Esophagus (tissue), 2 donors: ENCODE measurements at regions not wholly inside any gene's neighbourhood (a gene's known extent, or its start where the extent isn't known, plus 50 kb on each side); places are given as distances from the start of the nearest gene placed in this dataset.
"Not testable (repeated sequence)": the region's sequence is repeated elsewhere in the genome, so short reads cannot be mapped to it uniquely, and the experiment has no call there.

ENCODE experiments used
- H3K27ac ChIP-seq, 2 donors: one replicate each; pipeline ENCODE4 v1.5.1; 2013; ENCODE audit warnings: low read depth in 2 of 2, mild to moderate bottlenecking in 2 of 2, inconsistent platforms in 1 of 2, low read length in 1 of 2, moderate library complexity in 1 of 2
- H3K27me3 ChIP-seq, 2 donors: one replicate each; pipeline ENCODE4 v1.6.1; 2013; ENCODE audit warnings: low read length in 2 of 2, control low read depth in 1 of 2, mild to moderate bottlenecking in 1 of 2; ENCODE audit not compliant: insufficient read depth in 2 of 2, control insufficient read depth in 1 of 2
- H3K36me3 ChIP-seq, 2 donors: one replicate each; pipeline ENCODE4 v1.6.1; 2013; ENCODE audit warnings: low read length in 1 of 2; ENCODE audit not compliant: control insufficient read depth in 2 of 2, insufficient read depth in 2 of 2
- H3K4me1 ChIP-seq, 2 donors: one replicate each; pipeline ENCODE4 v1.6.1; 2013; ENCODE audit warnings: low read length in 1 of 2; ENCODE audit not compliant: control insufficient read depth in 2 of 2, insufficient read depth in 2 of 2
- H3K4me3 ChIP-seq, 2 donors: one replicate each; pipeline ENCODE4 v1.5.1; 2013; ENCODE audit warnings: low read length in 2 of 2, mild to moderate bottlenecking in 2 of 2, low read depth in 1 of 2, moderate library complexity in 1 of 2
- H3K9me3 ChIP-seq, 2 donors: one replicate each; pipeline ENCODE4 v1.6.1; 2013; ENCODE audit warnings: mild to moderate bottlenecking in 2 of 2, low read depth in 1 of 2, low read length in 1 of 2, moderate library complexity in 1 of 2; ENCODE audit not compliant: control insufficient read depth in 2 of 2, insufficient read depth in 1 of 2
- WGBS, 2 donors: extraction: QIAGEN DNeasy Blood & Tissue Kit; methylation state at CpG; one replicate each; pipeline ENCODE4 v1.1.7; 2013; 5-methylcytosine and 5-hydroxymethylcytosine counted together
- donor health status: healthy with polysubstance abuse.
- donor health status: Bipolar disorder and iron deficiency.

DNA sequence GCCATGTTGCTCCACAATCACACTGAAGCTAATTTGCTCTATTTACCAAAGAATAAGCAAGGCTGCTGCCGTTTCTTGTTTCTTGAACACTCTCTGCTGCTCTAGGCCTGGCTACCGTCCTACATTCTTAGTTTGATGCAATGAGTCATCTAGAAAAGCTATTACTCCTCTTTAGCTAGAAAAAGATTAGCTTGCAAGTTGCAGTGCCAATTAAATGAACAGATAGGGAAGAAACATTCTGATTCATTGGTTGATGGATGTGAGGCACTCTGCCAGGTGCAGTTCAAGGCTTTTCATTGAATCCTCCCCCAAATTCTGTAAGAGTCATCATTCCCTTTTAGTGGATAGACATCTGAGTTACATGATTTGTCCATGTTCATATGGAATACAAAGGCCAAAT, 807.7 kb upstream of the AMELY start:
- H3K4me3 ChIP-seq: no peak overlapping the region
- H3K27me3 ChIP-seq: no peaks in the 10 kb centered on the region
- WGBS, 2 donors: 21 to 28% methylated on average over 2 of the region's 2 CpGs
- H3K27ac ChIP-seq: no peak overlapping the region
- no peaks in the 10 kb centered on the region for H3K9me3 ChIP-seq
- H3K4me1 ChIP-seq: peaks cover 0 to 2% of the 10 kb centered on the region in 2 donors
- no peaks in the 10 kb centered on the region for H3K36me3 ChIP-seq

GRCh38 chrY:7718626-7719025, 807.1 kb upstream of the AMELY start:
- Histone ChIP-seq H3K9me3 (no peaks in the 10 kb centered on the region), H3K27me3 (no peaks in the 10 kb centered on the region), H3K4me3 (no peak overlapping the region), H3K27ac (no peak overlapping the region), H3K36me3 (no peaks in the 10 kb centered on the region), H3K4me1 (peaks cover 0 to 2% of the 10 kb centered on the region in 2 donors)
- WGBS, 2 donors: 51 to 88% methylated on average over 1 to 3 of the region's 3 CpGs

- peaks cover 0 to 2% of the 10 kb centered on the region in 2 donors for H3K4me1 ChIP-seq
- no peak overlapping the region for H3K4me3 ChIP-seq
- H3K9me3 ChIP-seq: no peaks in the 10 kb centered on the region
- 73% methylated on average over 2 of the region's 2 CpGs; no CpG with 5 or more reads in 1 of the 2 donors for WGBS, 2 donors
- no peak overlapping the region for H3K27ac ChIP-seq
- H3K36me3 ChIP-seq: no peaks in the 10 kb centered on the region
- no peaks in the 10 kb centered on the region for H3K27me3 ChIP-seq
Observed at GRCh38 chrY:7718126-7718525, 806.6 kb upstream of the AMELY start.

DNA sequence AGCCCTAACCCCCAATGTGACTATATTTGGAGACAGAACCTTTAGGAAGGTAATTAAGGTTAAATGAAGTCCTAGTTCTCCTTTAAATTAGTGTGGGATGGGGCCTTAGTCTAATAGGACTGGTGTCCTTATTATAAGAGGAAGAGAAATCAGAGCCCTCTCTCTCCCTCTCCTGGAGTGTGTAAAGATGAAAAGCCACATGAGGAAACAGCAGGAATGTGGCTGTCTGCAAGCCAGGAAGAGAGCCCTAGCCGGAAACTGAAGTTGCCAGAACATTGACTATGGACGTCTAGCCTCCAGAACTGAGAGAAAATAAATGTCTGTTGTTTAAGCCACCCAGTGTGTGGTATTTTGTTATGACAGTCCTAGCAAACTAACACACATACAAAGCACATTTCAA, 802.9 kb upstream of the AMELY start:
- no peaks in the 10 kb centered on the region for H3K27me3 ChIP-seq
- H3K9me3 ChIP-seq: no peaks in the 10 kb centered on the region
- H3K4me1 ChIP-seq: peaks cover 0 to 2% of the 10 kb centered on the region in 2 donors
- no peaks in the 10 kb centered on the region for H3K36me3 ChIP-seq
- H3K4me3 ChIP-seq: no peak overlapping the region
- H3K27ac ChIP-seq: no peak overlapping the region
- WGBS, 2 donors: 11% methylated on average over 2 of the region's 2 CpGs; no CpG with 5 or more reads in 1 of the 2 donors

GRCh38 chrY:7713738-7714137, 802.2 kb upstream of the AMELY start:
- H3K4me3 ChIP-seq, H3K4me1 ChIP-seq, H3K27me3 ChIP-seq, H3K27ac ChIP-seq, H3K36me3 ChIP-seq, H3K9me3 ChIP-seq: not testable (repeated sequence)
- 55% methylated on average over 3 of the region's 3 CpGs; no CpG with 5 or more reads in 1 of the 2 donors for WGBS, 2 donors

- H3K36me3 ChIP-seq: no peaks in the 10 kb centered on the region
- WGBS, 2 donors: 39 to 90% methylated on average over 2 to 3 of the region's 3 CpGs
- no peak overlapping the region for H3K27ac ChIP-seq
Observed at GRCh38 chrY:7712289-7712688, 800.7 kb upstream of the AMELY start.

DNA sequence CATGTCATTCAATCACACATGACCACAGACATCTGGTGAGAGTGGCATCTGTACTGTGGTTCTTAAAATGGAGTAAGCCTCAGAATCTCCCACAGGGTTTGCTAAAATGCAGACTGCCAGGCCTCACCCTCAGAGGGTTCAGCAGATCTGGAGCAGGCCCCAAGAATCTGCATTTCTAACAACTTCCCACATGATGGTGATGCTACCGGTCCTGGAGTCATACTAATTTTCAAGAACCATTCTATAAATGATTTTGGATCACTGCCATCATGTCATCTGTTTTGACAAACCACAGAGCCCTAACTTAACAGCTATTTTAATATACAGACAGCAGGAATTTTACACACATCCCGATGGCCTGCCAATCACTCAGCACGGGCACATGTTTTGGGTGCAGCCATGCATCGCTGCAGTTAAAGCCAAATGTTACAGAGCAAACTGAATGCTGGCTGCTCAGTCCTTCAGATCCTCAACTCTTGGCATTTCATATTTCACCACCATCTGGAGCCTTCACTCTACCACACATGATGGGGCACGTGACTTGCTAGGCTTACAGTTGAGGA, 792.1 kb upstream of the AMELY start:
- Histone ChIP-seq H3K36me3 (no peaks in the 10 kb centered on the region), H3K27ac (no peak overlapping the region), H3K4me3 (no peak overlapping the region), H3K27me3 (no peaks in the 10 kb centered on the region), H3K9me3 (no peaks in the 10 kb centered on the region), H3K4me1 (no peaks in the 10 kb centered on the region)
- 62 to 94% methylated on average over 3 to 5 of the region's 5 CpGs for WGBS, 2 donors

More at GRCh38 chrY:7712289-7712688, 800.7 kb upstream of the AMELY start:
- H3K4me1 ChIP-seq: no peaks in the 10 kb centered on the region
- H3K27me3 ChIP-seq: no peaks in the 10 kb centered on the region
- H3K9me3 ChIP-seq: no peaks in the 10 kb centered on the region
- no peak overlapping the region for H3K4me3 ChIP-seq

- H3K27ac ChIP-seq: no peak overlapping the region
- H3K4me1 ChIP-seq: no peaks in the 10 kb centered on the region
- H3K36me3 ChIP-seq: no peaks in the 10 kb centered on the region
- no peak overlapping the region for H3K4me3 ChIP-seq
- no peaks in the 10 kb centered on the region for H3K9me3 ChIP-seq
- H3K27me3 ChIP-seq: no peaks in the 10 kb centered on the region
Observed at GRCh38 chrY:7702481-7702880, 790.9 kb upstream of the AMELY start.

- Histone ChIP-seq H3K9me3 (no peaks in the 10 kb centered on the region), H3K4me3 (no peak overlapping the region), H3K27ac (no peak overlapping the region), H3K4me1 (no peaks in the 10 kb centered on the region), H3K36me3 (no peaks in the 10 kb centered on the region), H3K27me3 (no peaks in the 10 kb centered on the region)
- 57 to 70% methylated on average over 4 of the region's 4 CpGs for WGBS, 2 donors
Observed at GRCh38 chrY:7701676-7702075, 790.1 kb upstream of the AMELY start.

DNA sequence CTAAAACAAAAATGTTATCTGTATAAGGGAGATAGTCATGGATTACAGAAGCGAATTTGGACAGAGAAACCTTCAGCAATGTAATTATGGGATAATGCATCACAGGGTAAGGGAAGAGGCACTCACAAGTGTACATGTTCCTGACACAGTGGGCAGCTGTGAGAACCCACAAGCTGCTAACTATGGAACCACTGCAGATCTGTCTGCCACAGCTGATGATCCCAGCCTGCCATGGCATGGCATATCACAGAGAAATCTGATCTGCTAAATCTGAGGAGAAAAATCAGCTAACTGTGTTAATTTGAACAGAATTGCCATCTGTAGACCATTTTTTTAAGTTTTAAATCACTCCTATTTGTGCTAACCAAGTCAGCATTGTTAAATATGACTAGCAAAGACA, 786.0 kb upstream of the AMELY start:
- Histone ChIP-seq H3K27me3 (no peaks in the 10 kb centered on the region), H3K9me3 (no peaks in the 10 kb centered on the region), H3K36me3 (no peaks in the 10 kb centered on the region), H3K4me3 (no peak overlapping the region), H3K4me1 (no peaks in the 10 kb centered on the region), H3K27ac (no peak overlapping the region)
- WGBS, 2 donors: 89% methylated on average over 1 of the region's 1 CpG; no CpG with 5 or more reads in 1 of the 2 donors
